ENCODE measurements at regions not wholly inside any gene's neighbourhood (a gene's known extent, or its start where the extent isn't known, plus 50 kb on each side); places are given as distances from the start of the nearest gene placed in this dataset.
"Not testable (repeated sequence)": the region's sequence is repeated elsewhere in the genome, so short reads cannot be mapped to it uniquely, and the experiment has no call there.

DNA sequence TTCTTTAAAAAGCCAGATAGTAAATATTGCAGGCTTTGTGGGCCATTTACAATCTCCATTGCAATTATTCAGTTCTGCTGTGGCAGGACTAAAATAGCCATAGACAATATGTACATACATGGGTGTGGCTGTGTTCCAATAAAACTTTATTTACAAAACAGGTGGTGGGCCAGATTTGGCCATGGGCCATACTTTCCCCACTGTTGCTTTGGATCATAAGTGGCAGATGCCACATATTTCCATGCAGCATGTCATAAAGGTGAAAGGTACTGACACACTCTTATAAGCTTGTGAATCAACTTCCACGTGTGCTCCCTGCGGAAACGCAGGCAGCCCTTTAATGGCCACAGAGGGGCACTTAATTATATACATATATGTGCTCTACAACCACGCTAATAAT lies 244.4 kb upstream of the FOXN3 start:
- Histone ChIP-seq H3K9me3 (no peaks in the 10 kb centered on the region), H3K27ac (no peak overlapping the region), H3K36me3 (no peaks in the 10 kb centered on the region), H3K27me3 (no peaks in the 10 kb centered on the region), H3K4me1 (no peaks in the 10 kb centered on the region), H3K4me3 (no peak overlapping the region)
- TF ChIP-seq, protein P1, sequence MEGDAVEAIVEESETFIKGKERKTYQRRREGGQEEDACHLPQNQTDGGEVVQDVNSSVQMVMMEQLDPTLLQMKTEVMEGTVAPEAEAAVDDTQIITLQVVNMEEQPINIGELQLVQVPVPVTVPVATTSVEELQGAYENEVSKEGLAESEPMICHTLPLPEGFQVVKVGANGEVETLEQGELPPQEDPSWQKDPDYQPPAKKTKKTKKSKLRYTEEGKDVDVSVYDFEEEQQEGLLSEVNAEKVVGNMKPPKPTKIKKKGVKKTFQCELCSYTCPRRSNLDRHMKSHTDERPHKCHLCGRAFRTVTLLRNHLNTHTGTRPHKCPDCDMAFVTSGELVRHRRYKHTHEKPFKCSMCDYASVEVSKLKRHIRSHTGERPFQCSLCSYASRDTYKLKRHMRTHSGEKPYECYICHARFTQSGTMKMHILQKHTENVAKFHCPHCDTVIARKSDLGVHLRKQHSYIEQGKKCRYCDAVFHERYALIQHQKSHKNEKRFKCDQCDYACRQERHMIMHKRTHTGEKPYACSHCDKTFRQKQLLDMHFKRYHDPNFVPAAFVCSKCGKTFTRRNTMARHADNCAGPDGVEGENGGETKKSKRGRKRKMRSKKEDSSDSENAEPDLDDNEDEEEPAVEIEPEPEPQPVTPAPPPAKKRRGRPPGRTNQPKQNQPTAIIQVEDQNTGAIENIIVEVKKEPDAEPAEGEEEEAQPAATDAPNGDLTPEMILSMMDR (IDR thresholded peaks at IDR 0.05) = no peak
- intact Hi-C loops (cut with DNase I) = no loop called here
- ATAC-seq = no peak
- no peak for DNase-seq

DNA sequence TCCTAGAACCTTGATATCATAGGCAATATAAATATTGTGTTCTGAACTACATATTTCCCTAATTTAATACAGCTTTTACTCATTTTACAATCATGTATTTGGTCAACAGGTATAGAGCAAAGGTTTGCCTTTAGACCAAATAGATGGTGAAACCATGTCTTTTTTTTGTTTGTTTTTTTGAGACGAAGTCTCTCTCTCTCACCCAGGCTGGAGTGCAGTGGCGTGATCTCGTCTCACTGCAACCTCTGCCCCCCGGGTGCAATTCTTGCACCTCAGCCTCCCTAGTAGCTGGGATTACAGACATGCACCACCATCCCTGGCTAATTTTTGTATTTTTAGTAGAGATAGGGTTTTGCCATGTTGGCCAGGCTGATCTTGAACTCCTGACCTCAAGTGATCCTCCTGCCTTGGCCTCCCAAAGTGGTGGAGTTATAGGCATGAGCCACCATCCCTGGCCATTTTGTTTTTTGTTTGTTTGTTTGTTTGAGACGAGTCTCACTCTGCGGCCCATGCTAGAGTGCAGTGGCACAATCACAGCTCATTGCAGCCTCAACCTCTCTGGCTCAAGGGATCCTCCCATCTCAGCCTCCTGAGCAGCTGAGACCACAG lies 243.7 kb upstream of the FOXN3 start:
- H3K27me3 ChIP-seq, ATAC-seq, DNase-seq: not testable (repeated sequence)

DNA sequence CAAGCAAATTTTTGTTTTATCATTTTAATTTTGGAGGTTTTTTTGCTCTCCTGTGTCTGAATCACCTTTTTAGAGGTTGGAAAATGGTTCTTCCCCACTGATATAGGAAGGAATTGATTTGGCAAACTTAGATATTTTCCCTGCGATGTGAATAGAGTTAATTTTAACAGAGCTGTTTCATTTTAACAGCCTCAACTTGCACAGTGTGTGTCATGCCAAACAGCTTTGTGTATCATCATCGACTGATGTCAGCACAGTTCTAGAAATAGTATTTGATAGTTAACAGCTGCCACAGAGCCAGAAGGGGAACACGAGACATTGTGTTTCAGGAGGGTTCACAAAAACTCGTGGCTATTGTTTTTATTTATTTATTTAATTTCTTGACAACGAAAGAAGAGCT lies 243.1 kb upstream of the FOXN3 start:
- TF ChIP-seq, protein P1 (IDR thresholded peaks at IDR 0.05) = no peak

More for the DNA sequence above, 243.7 kb upstream of the FOXN3 start:
- intact Hi-C loops (cut with DNase I); H3K36me3 ChIP-seq; H3K4me1 ChIP-seq; H3K27ac ChIP-seq; H3K4me3 ChIP-seq; H3K9me3 ChIP-seq: not testable (repeated sequence)

DNA sequence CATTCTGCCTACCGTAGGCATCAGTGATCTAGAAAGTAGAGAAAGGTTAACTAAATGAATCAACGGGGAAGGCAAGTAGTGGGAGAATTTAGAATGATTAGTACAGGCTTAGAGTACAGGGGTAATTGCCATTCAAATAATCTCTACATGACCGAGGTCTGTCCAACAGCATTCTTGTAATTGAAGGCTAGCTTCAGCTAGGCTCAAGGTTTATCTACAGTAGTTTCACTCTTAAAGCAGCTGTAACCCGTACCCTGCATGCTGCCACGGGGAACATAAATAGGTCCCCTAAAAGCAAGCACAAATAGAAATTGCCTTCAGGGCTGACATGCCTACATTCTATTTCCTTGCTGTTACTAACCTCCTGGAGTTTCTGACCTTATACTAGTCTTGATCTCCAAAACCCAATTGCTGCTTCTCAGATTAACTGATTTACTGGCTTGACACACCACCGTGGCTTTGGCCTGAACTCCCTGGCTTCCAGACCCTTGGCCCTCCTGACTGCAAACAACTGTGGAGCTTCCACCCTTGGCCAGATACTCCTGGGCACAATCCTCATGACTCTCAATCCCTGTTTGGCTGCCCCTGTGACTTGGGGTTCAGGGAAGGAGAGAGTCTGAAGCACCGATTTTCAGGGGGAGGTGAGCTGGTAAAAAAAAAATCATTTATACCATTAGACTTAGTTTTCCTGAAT lies 242.1 kb upstream of the FOXN3 start:
- ATAC-seq = no peak
- intact Hi-C loops (cut with DNase I) = no loop called here
- no peak for DNase-seq
- Histone ChIP-seq H3K4me3 (no peak overlapping the region), H3K36me3 (no peaks in the 10 kb centered on the region), H3K27me3 (no peaks in the 10 kb centered on the region), H3K27ac (no peak overlapping the region), H3K4me1 (no peaks in the 10 kb centered on the region), H3K9me3 (no peaks in the 10 kb centered on the region)
- TF ChIP-seq, protein P1 (IDR thresholded peaks at IDR 0.05) = no peak

More for the DNA sequence above, 243.1 kb upstream of the FOXN3 start:
- intact Hi-C loops (cut with DNase I) = no loop called here
- Histone ChIP-seq H3K4me1 (no peaks in the 10 kb centered on the region), H3K27me3 (no peaks in the 10 kb centered on the region), H3K36me3 (no peaks in the 10 kb centered on the region), H3K4me3 (no peak overlapping the region), H3K9me3 (no peaks in the 10 kb centered on the region), H3K27ac (no peak overlapping the region)
- ATAC-seq (no peak), DNase-seq (no peak)

DNA sequence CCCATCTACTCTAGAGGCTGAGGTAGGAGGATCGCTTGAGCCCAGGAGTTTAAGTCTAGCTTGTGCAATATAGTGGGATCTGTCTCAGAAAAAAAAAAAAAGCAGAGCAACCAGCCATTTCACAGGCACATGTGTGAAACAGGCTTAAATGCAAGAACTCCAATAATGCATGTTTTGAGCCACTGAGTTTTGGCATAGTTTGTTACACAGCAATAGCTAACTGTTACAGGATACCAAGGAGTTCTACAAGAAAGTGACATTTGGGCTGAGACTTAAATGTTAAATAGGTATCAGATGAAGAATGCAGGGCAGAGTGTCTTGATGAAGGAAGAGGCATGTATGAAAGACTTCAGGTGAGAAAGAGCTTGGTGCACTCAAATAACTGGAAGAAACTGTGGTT lies 240.0 kb upstream of the FOXN3 start:
- Histone ChIP-seq H3K4me1 (no peaks in the 10 kb centered on the region), H3K27me3 (no peaks in the 10 kb centered on the region), H3K27ac (no peak overlapping the region), H3K9me3 (no peaks in the 10 kb centered on the region), H3K36me3 (no peaks in the 10 kb centered on the region), H3K4me3 (no peak overlapping the region)
- TF ChIP-seq, protein P1 (IDR thresholded peaks at IDR 0.05) = no peak
- no peak for DNase-seq
- intact Hi-C loops (cut with DNase I) = no loop called here
- ATAC-seq = no peak

DNA sequence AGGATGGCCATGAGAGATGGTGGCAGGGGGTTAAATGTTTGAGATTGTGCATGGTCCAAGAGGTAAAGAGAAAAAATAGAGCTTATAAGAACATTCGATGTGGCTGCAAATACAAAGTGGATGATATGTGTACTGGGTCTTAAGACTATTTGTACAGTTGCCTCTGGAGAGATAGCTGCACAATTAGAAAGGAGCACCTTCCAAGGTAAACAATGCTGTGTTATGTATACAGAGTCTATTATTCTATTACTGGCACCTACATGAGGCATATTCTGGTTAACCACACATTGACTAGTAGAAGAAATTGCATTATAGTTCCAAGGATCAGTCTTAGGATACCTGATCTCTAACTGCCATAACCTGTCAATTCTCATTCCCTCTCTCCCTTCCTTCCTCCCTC lies 238.0 kb upstream of the FOXN3 start:
- intact Hi-C loops (cut with DNase I) = no loop called here
- Histone ChIP-seq H3K4me1 (no peaks in the 10 kb centered on the region), H3K9me3 (no peaks in the 10 kb centered on the region), H3K36me3 (no peaks in the 10 kb centered on the region), H3K27me3 (no peaks in the 10 kb centered on the region), H3K27ac (no peak overlapping the region), H3K4me3 (no peak overlapping the region)
- DNase-seq = no peak
- no peak for ATAC-seq
- TF ChIP-seq, protein P1 (IDR thresholded peaks at IDR 0.05) = no peak

Data from upper lobe of right lung (tissue), 1 donor.